HCT116 (cell line): ENCODE measurements at regions not wholly inside any gene's neighbourhood (a gene's known extent, or its start where the extent isn't known, plus 50 kb on each side); places are given as distances from the start of the nearest gene placed in this dataset. TPM values are rescaled to one million over a fixed set of nuclear protein-coding genes. Genes with fewer than 3 reads are reported as not detected.

Experiments
- ATAC-seq: fragments of 200-7000 bp; cut with Tn5 transposase; 2 replicates; pipeline ENCODE4 v1.9.1; 2020; ENCODE audit warnings: mild to moderate bottlenecking, moderate library complexity
- BruUV-seq: library from RNA; stranded (reverse); fragments of 400-500 nt; replicated peaks from 2 replicates; lab custom pipeline; 2021; lab: Mats Ljungman, UMichigan
- CTCF ChIA-PET: fragments of 300-600 bp; sonication (Branson Sonifier 250); formaldehyde crosslinking; loops from one replicate; lab custom pipeline; 2021; ENCODE audit warnings: antibody characterized with exemption; lab: Charles Lee
- POLR2A ChIA-PET: fragments of 300-600, 350-600 bp; sonication (Branson Sonifier 250); formaldehyde crosslinking; loops from one replicate; lab custom pipeline; 2021; ENCODE audit warnings: antibody characterized with exemption; lab: Charles Lee
- RAD21 ChIA-PET, 2 experiments: fragments of 300-600 bp; sonication (Branson Sonifier 250); formaldehyde crosslinking; loops; one replicate each; lab custom pipeline; 2023; ENCODE audit warnings: low total read pairs in 2 of 2; ENCODE audit not compliant: uncharacterized antibody in 2 of 2, unreplicated experiment in 2 of 2, low non-redundant PET in 1 of 2; lab: Charles Lee
- DNase-seq: peaks from one replicate; pipeline ENCODE4 v3.0.0-alpha.2; 2010; ENCODE audit warnings: low read depth, low spot score
- H2AFZ ChIP-seq: fragments of 200-600 bp; shearing (Covaris generic), sonication (generic); 2 replicates; pipeline ENCODE4 v1.6.1; 2017; ENCODE audit warnings: low read depth, mixed run types, mixed read lengths, antibody characterized with exemption, low read length; ENCODE audit not compliant: poor library complexity, severe bottlenecking
- H3K27ac ChIP-seq: 2 replicates; pipeline ENCODE4 v1.5.1; 2012; ENCODE audit warnings: low read depth, low read length
- H3K27me3 ChIP-seq: fragments of 200-600 bp; sonication (generic); 2 replicates; pipeline ENCODE4 v1.6.1; 2016; ENCODE audit warnings: mixed run types, low read length, mixed read lengths; ENCODE audit not compliant: insufficient read depth
- H3K36me3 ChIP-seq, 2 experiments: fragments of 200-500 bp in 1 of 2; fragments of 200-600 bp in 1 of 2; sonication (Bioruptor generic) in 1 of 2; sonication (generic) in 1 of 2; 2 replicates each; pipeline versions ENCODE4 v1.5.1 to v1.6.1; 2014 to 2016; ENCODE audit warnings: low read length in 2 of 2, inconsistent platforms in 1 of 2, mixed read lengths in 1 of 2, mixed run types in 1 of 2; ENCODE audit not compliant: insufficient read depth in 2 of 2, control insufficient read depth in 1 of 2
- H3K4me1 ChIP-seq, 2 experiments: fragments of 200-600 bp in 1 of 2; sonication (generic) in 1 of 2; 2 replicates each; pipeline versions ENCODE4 v1.5.1 to v1.6.1; 2012 to 2017; ENCODE audit warnings: low read length in 2 of 2, inconsistent platforms in 1 of 2, mild to moderate bottlenecking in 1 of 2, mixed read lengths in 1 of 2, mixed run types in 1 of 2, moderate library complexity in 1 of 2; ENCODE audit not compliant: insufficient read depth in 2 of 2, control insufficient read depth in 1 of 2
- H3K4me2 ChIP-seq: fragments of 200-600 bp; sonication (generic); 2 replicates; pipeline ENCODE4 v1.6.1; 2017; ENCODE audit warnings: mixed run types, low read length, mixed read lengths
- H3K4me3 ChIP-seq, 2 experiments: fragments of 200-600 bp in 1 of 2; sonication (generic) in 1 of 2; replicated peaks in 1 of 2; 2 replicates each; pipeline ENCODE4 v1.5.1; 2011 to 2016; ENCODE audit warnings: low read length in 2 of 2, control low read depth in 1 of 2, low read depth in 1 of 2, mild to moderate bottlenecking in 1 of 2, mixed read lengths in 1 of 2, mixed run types in 1 of 2
- H3K79me2 ChIP-seq: fragments of 200-600 bp; sonication (generic); 2 replicates; pipeline ENCODE4 v1.6.1; 2017; ENCODE audit warnings: mild to moderate bottlenecking, mixed run types, low read length, moderate library complexity, mixed read lengths; ENCODE audit not compliant: insufficient read depth
- H3K9ac ChIP-seq: fragments of 200-600 bp; sonication (generic); 2 replicates; pipeline ENCODE4 v1.6.1; 2016; ENCODE audit warnings: low read length, mixed read lengths
- H3K9me2 ChIP-seq: fragments of 200-600 bp; sonication (generic), shearing (Covaris generic); 2 replicates; pipeline ENCODE4 v1.6.1; 2017; ENCODE audit warnings: mixed run types, mild to moderate bottlenecking, moderate library complexity; ENCODE audit not compliant: insufficient read depth
- H3K9me3 ChIP-seq, 2 experiments: fragments of 200-500 bp in 1 of 2; fragments of 200-600 bp in 1 of 2; sonication (Bioruptor generic) in 1 of 2; sonication (generic) in 1 of 2; 2 replicates each; pipeline ENCODE4 v1.6.1; 2014 to 2017; ENCODE audit warnings: low read length in 2 of 2, mixed read lengths in 2 of 2, inconsistent platforms in 1 of 2, low read depth in 1 of 2, mild to moderate bottlenecking in 1 of 2, mixed run types in 1 of 2, moderate library complexity in 1 of 2; ENCODE audit not compliant: control insufficient read depth in 1 of 2, insufficient read depth in 1 of 2
- H4K20me1 ChIP-seq: fragments of 200-600 bp; sonication (generic), shearing (Covaris generic); 2 replicates; pipeline ENCODE4 v1.6.1; 2017; ENCODE audit warnings: mixed run types, mild to moderate bottlenecking, moderate library complexity; ENCODE audit not compliant: insufficient read depth
- ATF3 ChIP-seq: IDR thresholded peaks from 2 replicates; pipeline ENCODE4 v1.6.1; 2012
- CBX3 ChIP-seq: IDR thresholded peaks from 2 replicates; pipeline ENCODE4 v1.6.1; 2012; ENCODE audit warnings: low read depth
- EGR1 ChIP-seq: IDR thresholded peaks from 2 replicates; pipeline ENCODE4 v1.6.1; 2012; ENCODE audit warnings: low read depth
- ELF1 ChIP-seq: IDR thresholded peaks from 2 replicates; pipeline ENCODE4 v1.6.1; 2012; ENCODE audit warnings: low read depth, borderline replicate concordance
- EZH2 ChIP-seq: fragments of 200-600 bp; sonication (generic); IDR thresholded peaks from 2 replicates; pipeline ENCODE4 v1.6.1; 2017; ENCODE audit warnings: antibody characterized with exemption, mixed run types
- JUND ChIP-seq: IDR thresholded peaks from 2 replicates; pipeline ENCODE4 v1.6.1; 2012
- REST ChIP-seq: IDR thresholded peaks from 2 replicates; pipeline ENCODE4 v1.6.1; 2012; ENCODE audit warnings: low read depth
- SP1 ChIP-seq: IDR thresholded peaks from 2 replicates; pipeline ENCODE4 v1.6.1; 2012; ENCODE audit warnings: low read depth
- SRF ChIP-seq: IDR thresholded peaks from 2 replicates; pipeline ENCODE4 v1.6.1; 2012; ENCODE audit warnings: low read depth
- TCF7L2 ChIP-seq: IDR thresholded peaks from 2 replicates; pipeline ENCODE4 v1.7.0; 2011; ENCODE audit warnings: borderline replicate concordance, inconsistent platforms; ENCODE audit not compliant: insufficient read depth, insufficient read length; ENCODE audit errors: extremely low read depth
- YY1 ChIP-seq: IDR thresholded peaks from 2 replicates; pipeline ENCODE4 v1.6.1; 2011; ENCODE audit warnings: low read length, low read depth, moderate library complexity, mild to moderate bottlenecking; ENCODE audit not compliant: insufficient replicate concordance; ENCODE audit errors: extremely low read depth
- intact Hi-C: fragments of 100-400 bp; cut with micrococcal nuclease; formaldehyde crosslinking; loops from 2 replicates; pipeline ENCODE4 v1.10.0; 2022
- microRNA-seq: library from miRNA; unstranded; fragments of <30 nt; microRNA quantifications from one replicate; pipeline ENCODE4, GENCODE V29; 2016; ENCODE audit warnings: borderline number of aligned reads

GRCh38 chr7:93626869-93627268 is 52.3 kb upstream of the CALCR start:
- ChIA-PET CTCF (no interaction called here), RAD21 (no interaction called here), POLR2A (no interaction called here)
- no peak for DNase-seq
- Histone ChIP-seq H3K27me3 (no peaks in the 10 kb centered on the region), H2AFZ (no peak overlapping the region), H3K9ac (no peak overlapping the region), H3K36me3 (no peaks in the 10 kb centered on the region), H3K9me3 (no peaks in the 10 kb centered on the region), H4K20me1 (no peaks in the 10 kb centered on the region), H3K27ac (no peak overlapping the region), H3K9me2 (no peaks in the 10 kb centered on the region; the same call in 1 of the 2 replicates), H3K79me2 (peaks cover 9% of the 10 kb centered on the region), H3K4me3 (no peak overlapping the region), H3K4me1 (peaks cover 0 to 8% of the 10 kb centered on the region in 2 experiments; a peak in 3 of 4 replicates), H3K4me2 (no peak overlapping the region)
- intact Hi-C loops = no loop called here
- no peak for ATAC-seq
- TF ChIP-seq EZH2 = no peak
- TF ChIP-seq SRF = no peak
- no peak for TF ChIP-seq YY1
- TF ChIP-seq EGR1 = no peak
- no peak for TF ChIP-seq REST
- TF ChIP-seq ATF3 = no peak
- TF ChIP-seq ELF1 = no peak
- no peak for TF ChIP-seq CBX3
- no peak for TF ChIP-seq JUND
- TF ChIP-seq SP1 = no peak
- TF ChIP-seq TCF7L2 = no peak
- BruUV-seq = no TSS peak

Small RNA genes in the stretch of these regions (microRNA-seq; reads per million reads assigned to microRNA genes)
- gene MIR4652 = not detected
